GM21576 (cell line): ENCODE measurements at regions not wholly inside any gene's neighbourhood (a gene's known extent, or its start where the extent isn't known, plus 50 kb on each side); places are given as distances from the start of the nearest gene placed in this dataset.
A peak's percentile ranks its signal among the peaks of the same experiment; 100 is the strongest.
"Not testable (repeated sequence)": the region's sequence is repeated elsewhere in the genome, so short reads cannot be mapped to it uniquely, and the experiment has no call there.

Experiments
- ATAC-seq: cut with Tn5 transposase; IDR thresholded peaks from one replicate; pipeline ENCODE4 v1.9.1; 2021; ENCODE audit warnings: mild to moderate bottlenecking, moderate library complexity; ENCODE audit not compliant: unreplicated experiment

DNA sequence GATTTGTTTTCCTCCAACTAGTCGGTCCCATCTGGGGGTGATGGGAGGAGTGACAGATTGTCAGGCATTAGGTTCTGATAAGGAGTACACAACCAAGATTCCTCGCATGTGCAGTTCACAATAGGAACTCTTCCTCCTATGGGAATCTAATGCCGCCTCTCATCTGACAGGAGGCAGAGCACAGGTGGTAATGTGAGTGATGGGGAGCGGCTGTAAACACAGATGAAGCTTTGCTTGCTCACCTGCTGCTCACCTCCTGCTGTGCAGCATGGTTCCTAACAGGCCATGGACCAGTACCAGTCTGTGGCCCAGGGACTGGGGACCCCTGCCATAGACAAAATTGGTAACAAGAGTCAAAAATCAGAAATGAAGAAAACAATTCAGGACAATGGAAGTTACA is 173.3 kb upstream of the HMHB1 start:
- no peak for ATAC-seq

DNA sequence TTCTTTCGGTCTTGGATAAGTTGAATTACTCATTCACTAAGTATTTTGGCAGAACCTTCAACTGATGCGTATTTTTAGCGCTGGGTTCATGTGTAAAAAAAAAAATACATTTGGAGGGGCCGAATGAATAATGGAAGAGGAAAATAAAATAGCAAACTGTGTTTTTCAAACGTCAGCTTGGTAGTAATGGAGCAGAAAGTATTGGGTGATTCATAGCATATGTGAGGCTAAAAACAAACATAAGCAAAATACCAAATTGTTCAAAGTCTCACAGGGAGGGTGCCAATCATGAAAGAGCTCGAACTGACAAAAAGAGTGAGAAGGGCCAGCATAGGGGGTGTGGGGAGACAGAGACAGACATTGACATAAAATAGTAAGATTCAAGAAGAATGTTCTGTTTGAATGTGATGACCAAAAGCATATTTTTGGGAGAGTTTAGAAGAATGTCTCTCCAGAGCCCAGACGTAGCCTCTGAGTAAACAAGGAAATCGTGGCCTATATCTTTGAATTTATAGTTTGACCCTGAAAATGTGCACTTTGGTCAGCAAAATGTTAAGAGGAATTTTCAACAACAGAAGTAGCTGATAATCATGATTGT is 174.9 kb upstream of the HMHB1 start:
- no peak for ATAC-seq

DNA sequence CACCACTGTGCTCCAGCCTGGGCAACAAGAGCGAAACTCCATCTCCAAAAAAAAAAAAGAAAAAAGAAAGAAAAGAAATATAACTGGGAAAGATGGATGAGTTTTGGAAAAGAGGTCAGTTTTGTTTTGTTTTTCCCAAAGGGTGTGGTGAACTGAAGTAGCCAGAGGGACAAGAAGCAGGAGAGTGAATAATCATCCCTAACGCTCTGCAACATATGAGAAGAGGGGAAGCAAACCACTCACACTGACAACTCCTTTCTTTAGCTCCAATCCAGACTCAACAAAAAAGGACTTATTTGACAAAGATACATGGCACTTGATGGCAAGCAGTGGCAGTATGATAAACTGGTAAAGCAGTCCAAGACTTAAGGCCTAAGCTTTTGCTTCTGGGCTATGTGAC is 176.1 kb upstream of the HMHB1 start:
- ATAC-seq = no peak

DNA sequence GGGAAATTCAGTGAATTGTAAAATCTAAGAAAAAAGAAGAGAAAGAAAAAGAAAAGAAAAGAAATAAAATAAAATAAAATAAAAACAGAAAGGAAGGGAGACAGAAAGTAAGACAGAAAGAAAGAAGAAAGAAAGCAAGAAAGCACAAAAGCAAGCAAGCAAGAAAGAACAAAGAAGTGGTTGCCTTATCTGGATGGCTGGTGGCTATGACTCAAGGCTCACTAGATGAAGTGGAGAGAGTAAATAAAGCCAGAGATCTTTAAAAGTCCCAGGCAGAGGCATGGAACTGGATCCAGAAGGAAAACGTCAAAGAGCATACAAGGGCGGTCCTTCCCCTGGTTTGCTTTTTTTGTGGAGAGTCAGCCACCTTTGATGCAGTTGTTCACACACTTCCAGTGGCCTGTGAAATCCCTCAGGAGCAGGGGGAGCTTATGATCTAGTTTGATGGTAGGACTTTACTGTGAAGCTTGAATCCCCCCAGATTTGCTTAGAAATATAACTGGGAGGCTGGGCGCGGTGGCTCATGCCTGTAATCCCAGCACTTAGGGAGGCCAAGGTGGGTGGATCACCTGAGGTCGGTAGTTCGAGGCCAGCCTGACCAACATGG is 176.7 kb upstream of the HMHB1 start:
- ATAC-seq = no peak

DNA sequence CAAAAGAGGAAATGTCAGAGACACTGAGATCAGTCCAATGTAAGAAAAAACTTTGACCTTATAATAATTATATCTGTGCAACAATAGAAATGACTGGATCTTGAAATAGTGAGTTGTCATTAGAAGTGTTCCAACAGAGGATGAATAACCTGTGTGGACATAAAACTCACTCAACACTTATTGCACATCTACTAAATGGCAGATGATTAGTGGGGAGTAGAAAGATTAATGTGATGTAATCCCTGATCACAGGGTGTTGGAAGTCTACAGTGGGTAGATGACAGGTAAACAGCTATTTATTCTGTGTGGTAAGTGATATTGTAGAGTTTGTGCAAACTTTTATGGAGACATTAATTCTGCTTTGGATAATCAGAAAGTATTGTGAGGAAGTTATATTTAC is 177.3 kb upstream of the HMHB1 start:
- no peak for ATAC-seq

DNA sequence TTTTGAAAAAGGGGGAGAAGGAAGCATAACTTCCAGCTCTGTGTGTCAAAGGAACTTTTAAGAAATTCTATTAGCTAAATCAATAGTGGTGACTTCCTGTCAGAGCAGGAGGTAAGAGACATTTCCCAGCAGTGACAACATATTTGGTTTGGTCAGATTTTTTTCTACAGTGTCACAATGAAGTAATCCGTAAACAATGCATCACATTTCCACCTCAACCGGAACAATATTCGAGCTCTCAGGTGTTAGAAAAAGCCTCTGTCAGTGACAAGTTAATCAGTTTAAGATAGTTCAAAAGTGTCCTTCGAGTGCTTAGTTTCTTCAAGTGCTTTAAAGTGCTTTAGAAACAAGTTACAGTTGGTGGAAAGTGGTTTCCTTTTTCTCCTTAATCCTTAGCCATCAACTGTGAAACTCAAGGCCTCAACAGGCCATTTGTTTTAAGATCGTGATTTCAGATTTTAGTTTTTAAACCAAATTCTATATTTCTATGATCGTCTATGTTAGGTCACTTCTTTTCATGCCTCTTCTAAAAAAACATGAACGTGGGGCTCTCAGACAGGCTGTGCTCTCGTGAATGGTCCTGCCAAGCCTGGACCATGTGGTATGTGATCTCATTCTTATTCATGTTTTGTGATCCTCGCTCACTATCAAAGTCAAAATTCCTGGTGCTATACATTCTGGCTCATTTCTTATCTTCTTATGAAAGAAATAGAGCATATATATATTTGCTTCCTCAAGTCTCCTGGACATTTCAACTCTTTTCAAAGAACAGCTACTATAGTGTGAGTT is 181.9 kb upstream of the HMHB1 start:
- ATAC-seq = no peak

DNA sequence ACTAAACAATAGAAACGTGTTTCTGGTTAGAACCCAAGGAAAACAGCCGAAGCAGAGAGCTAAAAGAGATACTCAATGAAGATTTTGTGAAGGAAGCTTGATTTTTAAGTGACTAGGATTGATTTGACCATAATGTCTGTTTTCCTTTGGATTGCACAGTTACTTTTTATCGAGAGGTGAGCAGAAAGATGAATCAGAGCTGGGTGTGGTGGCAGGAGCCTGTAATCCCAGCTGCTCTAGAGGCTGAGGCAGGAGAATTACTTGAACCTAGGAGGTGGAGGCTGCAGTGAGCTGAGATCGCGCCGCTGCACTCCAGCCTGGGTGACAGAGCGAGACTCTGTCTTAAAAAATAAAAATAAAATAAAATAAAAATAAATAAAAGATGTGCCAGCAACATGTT is 186.9 kb upstream of the HMHB1 start:
- not testable (repeated sequence) for ATAC-seq

DNA sequence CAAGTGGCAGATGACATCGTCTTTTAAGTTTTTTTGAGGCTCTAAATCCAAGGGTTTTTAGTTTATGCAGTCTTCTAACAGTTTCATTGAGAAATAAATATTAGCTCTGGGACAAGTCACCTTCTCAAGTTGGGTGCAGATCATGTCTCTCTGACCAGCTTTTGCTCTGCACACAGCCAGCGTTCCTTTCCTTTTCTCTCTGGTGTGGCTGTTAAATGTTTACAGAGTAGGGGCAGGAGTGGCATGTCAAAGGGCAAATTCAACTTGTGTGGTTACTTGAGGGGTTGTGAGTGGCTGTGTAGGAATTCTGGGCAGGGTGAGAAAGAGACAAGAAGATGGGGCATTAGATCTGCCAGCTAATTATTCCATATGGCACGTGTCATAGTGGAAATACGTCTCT is 187.5 kb upstream of the HMHB1 start:
- ATAC-seq = no peak

DNA sequence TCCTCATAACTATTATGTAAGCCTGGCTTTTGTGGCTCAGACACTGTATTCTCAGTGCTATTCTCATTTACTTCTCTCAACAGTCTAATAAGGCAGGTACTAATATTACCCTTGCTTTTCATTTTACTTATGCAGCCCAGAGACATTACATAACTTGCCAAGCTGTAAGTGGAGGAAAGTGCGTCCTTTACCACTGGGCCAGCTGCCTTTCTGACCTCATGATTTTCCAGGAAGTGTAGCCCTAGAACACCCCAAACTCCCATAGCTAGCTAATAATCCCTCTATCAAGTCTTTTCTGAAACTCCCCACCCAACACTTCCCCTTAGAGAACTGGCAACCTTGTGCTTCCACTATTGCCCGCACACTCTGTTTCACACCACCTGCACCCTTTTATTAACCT is 192.9 kb upstream of the HMHB1 start:
- ATAC-seq = no peak

DNA sequence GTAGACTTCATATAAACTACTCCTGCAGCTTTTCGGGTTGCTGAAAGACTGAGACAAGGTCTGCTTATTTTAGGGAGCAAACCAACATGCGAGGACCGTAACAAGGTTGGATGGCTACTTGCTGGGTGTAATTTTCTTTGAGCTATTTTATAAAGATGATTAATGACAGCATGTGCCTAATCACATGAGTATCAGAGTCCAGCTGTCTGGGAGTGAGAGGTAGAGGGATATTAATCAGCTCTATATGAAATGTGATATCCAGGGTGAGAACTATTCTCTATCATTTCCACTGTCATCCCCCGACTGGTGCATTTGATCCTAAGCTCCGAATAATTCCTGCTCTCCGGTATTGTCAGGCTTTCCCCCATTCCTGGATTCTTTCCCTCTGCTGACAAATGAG is 193.8 kb upstream of the HMHB1 start:
- ATAC-seq = no peak

DNA sequence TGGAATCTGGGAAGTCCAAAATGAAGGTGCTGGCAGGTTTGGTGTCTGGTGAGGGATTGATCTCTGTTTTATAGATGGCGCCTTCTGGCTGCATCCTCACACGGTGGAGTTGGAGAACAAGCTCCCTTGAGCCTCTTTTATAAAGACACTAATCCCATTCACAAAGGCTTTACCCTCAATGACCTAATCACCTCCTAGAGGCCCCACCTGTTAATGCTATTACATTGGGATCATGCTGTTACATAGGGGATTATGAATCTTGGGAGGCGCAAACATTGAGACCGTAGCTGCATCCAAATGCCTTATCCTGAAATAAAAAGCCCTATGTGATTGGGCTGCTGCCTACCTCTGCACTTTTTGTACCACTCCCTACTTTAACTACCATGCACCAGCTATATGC is 197.1 kb upstream of the HMHB1 start:
- ATAC-seq = no peak

DNA sequence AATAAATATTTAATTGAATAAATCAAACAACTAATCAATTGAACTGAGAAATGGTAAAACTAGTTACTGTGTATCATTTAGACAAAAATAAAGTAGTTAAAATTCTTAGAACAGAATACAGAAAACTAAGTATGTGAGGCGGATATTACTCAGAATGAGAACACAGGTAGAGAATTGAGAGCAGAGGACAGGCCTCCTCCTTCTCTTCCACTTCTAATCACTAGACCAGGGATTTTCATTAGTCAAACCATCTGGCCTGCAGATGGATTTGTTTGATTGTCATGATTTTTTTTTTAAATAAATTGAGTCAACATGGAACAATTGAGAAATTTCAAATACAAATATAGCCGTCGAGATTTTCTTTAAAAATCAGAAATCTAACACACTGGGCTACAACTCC is 198.6 kb upstream of the HMHB1 start:
- peak; percentile 70 for ATAC-seq

DNA sequence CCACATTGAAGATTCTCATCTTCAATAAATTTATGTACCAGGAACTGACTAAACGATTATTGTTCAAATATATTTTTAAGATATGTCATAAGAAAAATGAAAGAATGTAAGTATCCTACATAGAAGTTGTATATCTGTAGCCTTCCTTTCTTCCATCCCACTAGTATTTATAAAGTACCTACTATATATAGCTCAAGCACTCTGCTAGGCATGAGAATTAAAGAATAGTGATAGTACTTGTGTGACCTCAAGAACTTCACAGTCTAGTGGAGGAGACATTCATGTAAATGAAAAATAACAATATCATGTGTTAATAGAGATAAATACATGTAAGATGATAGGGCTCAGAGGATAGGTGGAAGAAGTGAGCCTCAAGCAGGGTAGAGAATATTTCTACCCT is 201.0 kb upstream of the HMHB1 start:
- ATAC-seq = no peak

DNA sequence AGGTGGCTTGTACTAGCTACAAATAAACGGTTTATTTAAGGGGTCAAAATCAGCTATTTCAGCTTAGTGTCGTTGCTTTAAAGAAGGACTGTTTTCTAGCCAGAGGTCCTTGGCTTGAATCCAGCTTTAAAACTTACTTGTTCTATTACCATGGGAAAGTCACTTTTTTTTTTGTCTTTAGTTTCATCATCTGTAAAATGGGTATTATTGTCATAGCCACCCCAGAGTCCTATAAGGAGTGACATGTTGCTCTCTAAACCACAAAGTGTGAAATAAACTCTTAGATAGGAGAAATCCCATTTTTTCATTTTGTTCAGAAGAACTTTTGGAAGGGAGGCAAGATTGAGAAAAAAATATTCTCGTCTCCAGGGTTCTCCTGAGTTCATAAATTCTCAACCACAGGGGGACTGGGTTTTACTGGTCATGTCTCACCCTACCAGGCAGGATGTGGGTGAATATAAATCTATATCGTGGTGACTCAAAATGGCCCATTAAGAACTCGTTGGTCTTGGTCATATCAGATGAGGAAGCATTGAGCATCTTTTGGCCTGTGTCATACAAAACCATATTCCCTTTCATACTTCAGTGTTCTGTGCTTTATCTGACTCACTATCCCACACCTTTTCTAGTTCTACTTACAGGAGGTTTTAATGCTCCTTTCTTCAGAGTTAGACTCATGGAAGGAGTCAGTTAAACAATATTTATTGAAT is 202.7 kb upstream of the NR3C1 start:
- ATAC-seq = peak; percentile 71

DNA sequence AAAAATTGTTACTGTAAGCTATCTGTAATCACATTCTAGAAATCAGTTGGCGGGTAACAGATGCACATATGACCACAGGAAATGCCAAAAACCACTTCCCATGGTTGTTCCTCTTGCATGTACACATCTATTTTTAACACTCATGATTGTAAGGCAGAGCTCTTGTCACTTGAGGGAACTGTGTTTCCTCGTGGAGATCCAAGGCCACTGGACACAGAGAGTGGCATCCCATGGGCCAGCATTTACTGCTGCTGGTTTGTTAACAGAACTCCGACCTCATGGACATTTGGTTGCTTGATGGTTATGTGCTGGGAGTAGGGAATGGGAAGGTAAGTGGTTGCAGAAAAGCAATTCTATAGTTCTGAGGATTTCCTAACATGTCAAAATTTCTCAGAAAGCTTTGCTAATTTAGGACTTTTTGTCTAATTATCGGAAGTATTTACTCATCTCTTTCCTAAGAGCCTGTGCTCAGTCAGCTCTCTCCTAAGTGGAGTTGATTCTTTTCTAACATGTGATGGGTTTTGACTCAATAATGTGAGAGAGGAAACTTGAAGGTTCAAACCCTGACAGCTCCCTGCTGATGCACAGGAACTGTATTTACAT is 202.0 kb upstream of the NR3C1 start:
- ATAC-seq = peak; percentile 67

DNA sequence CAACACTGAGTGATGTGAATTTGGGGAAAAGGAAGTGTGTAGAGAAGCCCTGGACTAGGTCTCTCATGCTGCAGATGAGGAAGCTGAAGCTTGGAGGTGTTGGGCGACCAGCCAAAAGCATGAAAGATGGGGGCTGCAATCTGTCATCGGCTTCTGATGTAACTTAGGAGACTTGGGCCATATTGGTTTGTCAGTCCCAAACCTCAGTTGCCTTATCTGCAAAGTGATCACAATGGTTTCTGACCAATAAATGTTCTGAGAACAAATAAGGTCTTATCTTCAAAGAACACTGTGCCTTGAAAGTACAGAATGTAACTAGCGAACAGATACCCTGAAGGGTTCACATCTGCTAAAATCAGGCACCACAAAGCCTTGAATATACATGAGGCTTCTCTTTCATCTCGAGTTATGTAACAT is 198.4 kb upstream of the NR3C1 start:
- ATAC-seq = no peak

DNA sequence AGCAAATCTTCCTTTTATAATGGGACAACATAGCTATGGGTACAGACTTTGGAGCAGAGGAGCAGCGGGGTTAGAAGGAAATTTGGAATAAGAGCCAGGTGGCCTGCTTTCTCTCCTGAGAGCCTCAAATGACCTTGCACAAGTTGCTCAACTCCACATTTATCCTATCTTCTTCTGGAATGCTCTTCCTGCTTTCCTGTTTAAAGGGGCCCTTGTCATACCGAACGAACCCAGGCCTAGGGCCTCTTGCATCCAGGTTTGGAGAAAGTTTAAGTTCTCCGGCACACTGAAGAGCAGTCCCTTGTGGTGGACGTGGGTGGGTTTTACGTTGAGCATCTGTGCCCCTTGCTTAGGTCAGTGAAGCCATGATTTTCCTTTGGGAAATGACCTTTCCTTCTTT is 197.9 kb upstream of the NR3C1 start:
- no peak for ATAC-seq

DNA sequence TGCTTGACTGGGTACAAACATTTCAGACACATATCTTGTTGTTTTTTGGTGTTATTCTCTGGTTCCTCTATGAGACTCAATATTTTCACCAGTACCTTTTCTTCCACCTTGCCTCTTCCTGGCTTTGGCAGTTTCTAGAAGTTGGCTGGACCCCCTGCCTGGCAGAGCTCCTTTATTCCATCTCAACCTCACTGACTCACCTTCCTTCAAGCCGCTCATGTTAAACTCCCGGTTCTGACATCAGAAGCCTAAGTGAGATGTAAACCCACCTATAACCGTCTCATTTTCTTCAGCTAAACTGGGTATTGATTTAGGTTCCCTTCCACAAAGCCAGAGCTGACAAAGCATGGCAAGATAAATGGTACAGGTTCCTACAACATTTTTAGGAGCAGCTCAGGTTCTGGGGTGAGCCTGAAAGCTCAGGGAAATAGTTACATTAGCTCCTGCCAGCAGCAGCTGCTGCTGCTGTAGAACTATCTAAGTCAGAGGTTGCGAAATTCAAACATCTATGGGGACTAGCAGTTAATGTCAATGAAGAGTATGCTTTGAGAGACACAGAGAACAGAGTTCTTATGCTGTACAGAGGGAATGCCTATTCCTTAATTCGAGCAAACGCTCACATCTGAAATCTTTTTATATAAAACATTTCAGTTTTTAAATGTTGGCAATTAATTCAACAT is 197.1 kb upstream of the NR3C1 start:
- no peak for ATAC-seq

DNA sequence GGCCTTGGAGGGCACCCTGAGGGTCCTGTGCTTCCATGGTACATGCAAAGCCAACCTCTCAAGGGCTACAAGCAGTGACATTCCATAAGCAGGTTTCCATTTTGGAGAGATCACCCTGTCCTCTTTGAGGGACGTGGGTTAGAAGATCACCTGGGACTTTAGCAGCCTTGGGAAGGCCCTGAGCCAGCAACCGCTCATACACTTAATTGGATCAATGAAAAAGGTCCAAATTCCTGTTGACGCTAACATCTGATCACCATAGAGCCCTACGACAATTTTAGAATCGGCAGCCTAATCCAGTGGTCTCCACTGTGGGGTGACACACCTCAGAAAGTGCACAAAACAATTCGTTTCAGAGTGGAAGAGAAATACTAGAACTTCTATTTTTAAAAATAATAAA is 196.0 kb upstream of the NR3C1 start:
- no peak for ATAC-seq

DNA sequence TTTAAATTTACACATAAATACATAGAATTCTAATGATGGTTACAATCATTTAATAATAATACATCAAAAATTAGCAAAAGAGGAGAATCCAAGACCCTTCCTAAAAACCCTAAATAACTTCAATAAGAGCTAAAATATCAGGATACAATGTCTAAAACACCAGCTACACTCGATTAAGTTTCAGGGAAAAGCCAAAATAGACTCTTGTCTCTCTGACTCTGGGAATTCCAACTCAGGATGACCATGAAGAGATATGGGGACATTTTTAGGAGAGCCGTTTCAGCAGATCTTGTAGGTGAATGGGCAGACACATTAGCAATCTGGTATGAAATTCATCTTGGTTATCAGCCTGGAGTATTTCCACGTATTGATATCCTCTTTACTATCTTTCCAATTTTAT is 193.3 kb upstream of the NR3C1 start:
- ATAC-seq = no peak
